ENCODE measurements at regions not wholly inside any gene's neighbourhood (a gene's known extent, or its start where the extent isn't known, plus 50 kb on each side); places are given as distances from the start of the nearest gene placed in this dataset.

DNA sequence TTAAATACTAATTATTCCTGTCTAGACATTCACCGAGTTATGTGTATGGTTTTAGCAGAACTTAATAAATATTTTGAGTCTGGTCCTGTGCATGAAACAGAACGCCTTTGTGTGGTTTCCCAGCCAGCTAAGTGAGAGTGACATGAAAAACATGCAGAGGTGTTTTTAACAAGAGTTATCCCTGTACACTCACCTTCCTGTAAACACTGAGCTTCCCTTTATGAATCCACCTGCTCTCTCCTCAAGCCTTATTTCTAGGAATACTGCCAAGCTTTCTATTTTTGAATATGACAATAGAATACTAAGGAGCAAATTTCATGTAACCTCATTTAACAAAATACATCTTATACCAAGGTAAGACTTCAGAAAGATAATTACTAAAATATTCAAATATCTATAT, 270.3 kb upstream of the CTSO start:
- TF ChIP-seq, protein P1, sequence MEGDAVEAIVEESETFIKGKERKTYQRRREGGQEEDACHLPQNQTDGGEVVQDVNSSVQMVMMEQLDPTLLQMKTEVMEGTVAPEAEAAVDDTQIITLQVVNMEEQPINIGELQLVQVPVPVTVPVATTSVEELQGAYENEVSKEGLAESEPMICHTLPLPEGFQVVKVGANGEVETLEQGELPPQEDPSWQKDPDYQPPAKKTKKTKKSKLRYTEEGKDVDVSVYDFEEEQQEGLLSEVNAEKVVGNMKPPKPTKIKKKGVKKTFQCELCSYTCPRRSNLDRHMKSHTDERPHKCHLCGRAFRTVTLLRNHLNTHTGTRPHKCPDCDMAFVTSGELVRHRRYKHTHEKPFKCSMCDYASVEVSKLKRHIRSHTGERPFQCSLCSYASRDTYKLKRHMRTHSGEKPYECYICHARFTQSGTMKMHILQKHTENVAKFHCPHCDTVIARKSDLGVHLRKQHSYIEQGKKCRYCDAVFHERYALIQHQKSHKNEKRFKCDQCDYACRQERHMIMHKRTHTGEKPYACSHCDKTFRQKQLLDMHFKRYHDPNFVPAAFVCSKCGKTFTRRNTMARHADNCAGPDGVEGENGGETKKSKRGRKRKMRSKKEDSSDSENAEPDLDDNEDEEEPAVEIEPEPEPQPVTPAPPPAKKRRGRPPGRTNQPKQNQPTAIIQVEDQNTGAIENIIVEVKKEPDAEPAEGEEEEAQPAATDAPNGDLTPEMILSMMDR (IDR thresholded peaks at IDR 0.05), result no peak
- no peak for TF ChIP-seq EP300 (IDR thresholded peaks at IDR 0.05)
- TF ChIP-seq RARB (CRISPR knock-in tag; IDR thresholded peaks at IDR 0.05), result no peak

Measured in A549 (cell line).